IMR-90 (cell line): ENCODE measurements at regions not wholly inside any gene's neighbourhood (a gene's known extent, or its start where the extent isn't known, plus 50 kb on each side); places are given as distances from the start of the nearest gene placed in this dataset.

ENCODE experiments used
- ATAC-seq: fragments of 200-7000 bp; cut with Tn5 transposase; 2 replicates; pipeline ENCODE4 v1.9.1; 2020; ENCODE audit warnings: low read depth, mild to moderate bottlenecking, moderate library complexity
- BruUV-seq: library from RNA; stranded (reverse); fragments of 400-500 nt; replicated peaks from 2 replicates; lab custom pipeline; 2021; lab: Mats Ljungman, UMichigan
- CTCF ChIA-PET: fragments of 300-600 bp; formaldehyde crosslinking; extraction: SDS; loops from one replicate; lab custom pipeline; 2021; ENCODE audit warnings: antibody characterized with exemption; lab: Yijun Ruan, JAX
- POLR2A ChIA-PET: fragments of 300-600 bp; sonication (Branson Sonifier 250); formaldehyde crosslinking; loops from one replicate; lab custom pipeline; 2022; ENCODE audit warnings: antibody characterized with exemption; ENCODE audit not compliant: unreplicated experiment; lab: Charles Lee
- DNase-seq: peaks from one replicate; pipeline ENCODE4 v3.0.0; 2013
- H2AFZ ChIP-seq: replicated peaks from 2 replicates; pipeline ENCODE3; 2013; ENCODE audit warnings: low read length, mild to moderate bottlenecking; ENCODE audit not compliant: poor library complexity
- H2AK5ac ChIP-seq: 2 replicates; pipeline ENCODE4 v1.6.1; 2013; ENCODE audit warnings: low read depth, low read length, inconsistent platforms
- H2AK9ac ChIP-seq: replicated peaks from 2 replicates; pipeline ENCODE3; 2013; ENCODE audit warnings: mild to moderate bottlenecking, low read depth, low read length, moderate library complexity; ENCODE audit not compliant: poor library complexity
- H2BK120ac ChIP-seq: 2 replicates; pipeline ENCODE4 v1.6.1; 2013; ENCODE audit warnings: low read depth, low read length, inconsistent platforms
- H2BK15ac ChIP-seq: 3 replicates; pipeline ENCODE4 v1.6.1; 2013; ENCODE audit warnings: low read depth, low read length, inconsistent platforms
- H2BK20ac ChIP-seq: 2 replicates; pipeline ENCODE4 v1.6.1; 2013; ENCODE audit warnings: low read depth, mild to moderate bottlenecking, inconsistent platforms, low read length, moderate library complexity
- H2BK5ac ChIP-seq: 2 replicates; pipeline ENCODE4 v1.6.1; 2013; ENCODE audit warnings: mild to moderate bottlenecking, low read depth, low read length, inconsistent platforms; ENCODE audit not compliant: poor library complexity, severe bottlenecking
- H3K14ac ChIP-seq: replicated peaks from 2 replicates; pipeline ENCODE4 v1.6.1; 2013; ENCODE audit warnings: low read depth, low read length, inconsistent platforms
- H3K18ac ChIP-seq: 2 replicates; pipeline ENCODE4 v1.6.1; 2013; ENCODE audit warnings: low read depth, low read length, control low read depth
- H3K23ac ChIP-seq: 2 replicates; pipeline ENCODE4 v1.6.1; 2013; ENCODE audit warnings: low read depth, low read length, inconsistent platforms
- H3K27ac ChIP-seq: 2 replicates; pipeline ENCODE4 v1.5.1; 2013; ENCODE audit warnings: mild to moderate bottlenecking, control low read depth, low read length; ENCODE audit not compliant: insufficient read depth
- H3K27me3 ChIP-seq: 2 replicates; pipeline ENCODE4 v1.6.1; 2013; ENCODE audit warnings: low read length; ENCODE audit not compliant: control insufficient read depth, insufficient read depth
- H3K36me3 ChIP-seq: 2 replicates; pipeline ENCODE4 v1.6.1; 2013; ENCODE audit warnings: low read length, mixed read lengths; ENCODE audit not compliant: control insufficient read depth, insufficient read depth
- H3K4ac ChIP-seq: 2 replicates; pipeline ENCODE4 v1.6.1; 2013; ENCODE audit warnings: low read depth, low read length, inconsistent platforms
- H3K4me1 ChIP-seq: 2 replicates; pipeline ENCODE4 v1.6.1; 2013; ENCODE audit warnings: low read length, mixed read lengths; ENCODE audit not compliant: control insufficient read depth, insufficient read depth
- H3K4me2 ChIP-seq: 2 replicates; pipeline ENCODE4 v1.6.1; 2013; ENCODE audit warnings: low read depth, mild to moderate bottlenecking, control low read depth, low read length, moderate library complexity
- H3K4me3 ChIP-seq: 2 replicates; pipeline ENCODE4 v1.5.1; 2013; ENCODE audit warnings: low read depth, mild to moderate bottlenecking, control low read depth, low read length, moderate library complexity; ENCODE audit not compliant: insufficient read depth
- H3K56ac ChIP-seq: 2 replicates; pipeline ENCODE4 v1.6.1; 2013; ENCODE audit warnings: low read length, inconsistent platforms; ENCODE audit not compliant: insufficient read depth; ENCODE audit errors: extremely low read depth
- H3K79me1 ChIP-seq, 2 experiments: 2 replicates each; pipeline ENCODE4 v1.6.1; 2013; ENCODE audit warnings: low read length in 2 of 2, inconsistent platforms in 1 of 2, low read depth in 1 of 2
- H3K9ac ChIP-seq: 2 replicates; pipeline ENCODE4 v1.6.1; 2013; ENCODE audit warnings: low read depth, low read length, control low read depth
- H3K9me1 ChIP-seq: 2 replicates; pipeline ENCODE4 v1.6.1; 2013; ENCODE audit warnings: low read length, inconsistent platforms; ENCODE audit not compliant: insufficient read depth
- H3K9me3 ChIP-seq: 2 replicates; pipeline ENCODE4 v1.6.1; 2013; ENCODE audit warnings: low read length; ENCODE audit not compliant: control insufficient read depth, insufficient read depth
- H4K20me1 ChIP-seq: 2 replicates; pipeline ENCODE4 v1.6.1; 2013; ENCODE audit warnings: low read length, inconsistent platforms; ENCODE audit not compliant: insufficient read depth
- H4K5ac ChIP-seq: 2 replicates; pipeline ENCODE4 v1.6.1; 2013; ENCODE audit warnings: mild to moderate bottlenecking, low read depth, low read length, control low read depth
- H4K8ac ChIP-seq, 2 experiments: 2 replicates each; pipeline ENCODE4 v1.6.1; 2013; ENCODE audit warnings: low read depth in 2 of 2, low read length in 2 of 2, control low read depth in 1 of 2, inconsistent platforms in 1 of 2
- H4K91ac ChIP-seq: 2 replicates; pipeline ENCODE4 v1.6.1; 2013; ENCODE audit warnings: low read depth, low read length, inconsistent platforms; ENCODE audit not compliant: insufficient read depth
- BHLHE40 ChIP-seq: fragments of 150-350 bp; IDR thresholded peaks from 2 replicates; pipeline ENCODE4 v1.6.1; 2016; ENCODE audit warnings: mild to moderate bottlenecking, low read depth, low read length
- CEBPB ChIP-seq: IDR thresholded peaks from 2 replicates; pipeline ENCODE4 v1.6.1; 2012; ENCODE audit warnings: low read depth, low read length, improper control_type of control experiment
- CHD1 ChIP-seq: IDR thresholded peaks from 2 replicates; pipeline ENCODE4 v1.6.1; 2012; ENCODE audit warnings: low read depth, low read length, improper control_type of control experiment
- FOS ChIP-seq: fragments of 150-350 bp; IDR thresholded peaks from 2 replicates; pipeline ENCODE4 v1.6.1; 2016; ENCODE audit warnings: low read depth, low read length
- MAFK ChIP-seq: IDR thresholded peaks from 2 replicates; pipeline ENCODE4 v1.6.1; 2012; ENCODE audit warnings: low read depth, low read length, improper control_type of control experiment
- MAZ ChIP-seq: IDR thresholded peaks from 2 replicates; pipeline ENCODE4 v1.6.1; 2012; ENCODE audit warnings: low read depth, mild to moderate bottlenecking, low read length, improper control_type of control experiment, moderate library complexity, borderline replicate concordance
- MXI1 ChIP-seq: IDR thresholded peaks from 2 replicates; pipeline ENCODE4 v1.6.1; 2012; ENCODE audit warnings: low read depth, mild to moderate bottlenecking, low read length, moderate library complexity, borderline replicate concordance
- NFE2L2 ChIP-seq: fragments of 150-350 bp; IDR thresholded peaks from 2 replicates; pipeline ENCODE4 v1.6.1; 2016; ENCODE audit warnings: low read depth, mild to moderate bottlenecking, low read length
- POLR2A ChIP-seq: IDR thresholded peaks from 2 replicates; pipeline ENCODE4 v1.6.1; 2012; ENCODE audit warnings: mild to moderate bottlenecking, low read depth, low read length
- RAD21 ChIP-seq: IDR thresholded peaks from 2 replicates; pipeline ENCODE4 v1.6.1; 2012; ENCODE audit warnings: low read length, improper control_type of control experiment
- RCOR1 ChIP-seq: IDR thresholded peaks from 2 replicates; pipeline ENCODE4 v1.6.1; 2012; ENCODE audit warnings: mild to moderate bottlenecking, low read length, improper control_type of control experiment; ENCODE audit not compliant: insufficient replicate concordance
- RFX5 ChIP-seq: IDR thresholded peaks from 2 replicates; pipeline ENCODE4 v1.8.0; 2012; ENCODE audit warnings: low read depth, mild to moderate bottlenecking, low read length, moderate library complexity
- SMC3 ChIP-seq: fragments of 150-350 bp; IDR thresholded peaks from 2 replicates; pipeline ENCODE4 v1.6.1; 2016; ENCODE audit warnings: low read depth, mild to moderate bottlenecking, antibody characterized with exemption, low read length, moderate library complexity
- WGBS, 2 experiments: methylation state at CpG; one replicate each; pipeline versions ENCODE4 v1.1.5 to v1.1.7; 2013; ENCODE audit warnings: missing lambda C conversion rate in 2 of 2; ENCODE audit not compliant: insufficient read length in 1 of 2; ENCODE audit errors: extremely low coverage in 2 of 2; 5-methylcytosine and 5-hydroxymethylcytosine counted together
- dilution Hi-C: fragments of 300-500 bp; cut with HindIII; formaldehyde crosslinking; loops from one replicate; pipeline ENCODE4 v1.14.3; 2018; ENCODE audit warnings: low sequenced_read_pairs; ENCODE audit not compliant: unreplicated experiment
- in situ Hi-C: fragments of 300-500 bp; cut with MboI; formaldehyde crosslinking; loops from 3 replicates; pipeline ENCODE4 v1.14.3; 2019; ENCODE audit warnings: low sequenced_read_pairs, inconsistent platforms, mixed read lengths
- intact Hi-C: fragments of 100-400 bp; cut with micrococcal nuclease; formaldehyde crosslinking; loops from 2 replicates; pipeline ENCODE4 v1.10.0; 2022
- TF ChIP-seq, protein P1 (sequence below): conservative IDR thresholded peaks from 2 replicates; pipeline ENCODE4 v1.5.1; 2012; ENCODE audit warnings: mild to moderate bottlenecking, low read depth, low read length, improper control_type of control experiment
- TF ChIP-seq, protein P2 (sequence below): fragments of 150-350 bp; IDR thresholded peaks from 2 replicates; pipeline ENCODE4 v1.6.1; 2016; ENCODE audit warnings: low read depth, mild to moderate bottlenecking, low read length, moderate library complexity, borderline replicate concordance
- TF ChIP-seq, protein P3 (sequence below): fragments of 150-350 bp; IDR thresholded peaks from 2 replicates; pipeline ENCODE4 v1.6.1; 2017; ENCODE audit warnings: mild to moderate bottlenecking, antibody characterized with exemption, low read length, low read depth

DNA sequence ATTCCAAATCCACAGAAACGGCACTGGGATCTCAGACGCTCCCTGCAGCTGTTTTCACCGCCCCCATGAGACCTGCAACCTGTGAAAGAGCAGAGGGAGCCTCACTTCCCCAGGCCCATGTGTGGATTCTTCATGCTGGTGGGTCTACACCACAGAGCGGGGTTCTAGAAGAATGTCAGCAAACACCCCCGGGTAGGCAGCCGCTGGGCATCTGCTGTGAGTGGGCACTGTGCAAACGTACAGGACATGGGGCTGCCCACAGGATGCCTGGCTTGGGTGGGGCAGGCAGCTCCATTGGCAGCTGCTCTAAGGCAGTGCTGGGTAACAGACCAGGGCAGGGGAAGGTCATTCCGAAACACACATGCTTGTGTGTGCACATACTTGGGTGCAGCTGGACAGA lies 174.9 kb downstream of the RBFOX3 start:
- Histone ChIP-seq H3K4ac (no peak overlapping the region), H2AFZ (no peak overlapping the region), H3K9ac (no peak overlapping the region), H3K14ac (no peak overlapping the region), H3K27me3 (peaks cover 2% of the 10 kb centered on the region; the same call in 1 of the 2 replicates), H2BK20ac (no peak overlapping the region), H3K9me3 (no peaks in the 10 kb centered on the region), H4K20me1 (no peaks in the 10 kb centered on the region), H4K5ac (no peak overlapping the region), H4K91ac (no peak overlapping the region), H4K8ac (no peak overlapping the region), H3K4me3 (no peak overlapping the region), H2BK5ac (no peak overlapping the region), H3K4me1 (no peaks in the 10 kb centered on the region), H2AK9ac (no peak overlapping the region), H2AK5ac (no peak overlapping the region), H2BK120ac (no peak overlapping the region), H3K23ac (no peak overlapping the region), H3K4me2 (no peak overlapping the region), H3K27ac (no peak overlapping the region), H3K79me1 (no peaks in the 10 kb centered on the region), H3K56ac (no peak overlapping the region), H2BK15ac (no peak overlapping the region), H3K9me1 (no peaks in the 10 kb centered on the region), H3K36me3 (no peaks in the 10 kb centered on the region), H3K18ac (no peak overlapping the region)
- ChIA-PET POLR2A (no interaction called here), CTCF (no interaction called here)
- no TSS peak for BruUV-seq
- DNase-seq (no peak), ATAC-seq (no peak)
- intact Hi-C loops: no loop called here
- 69% methylated on average over 5 of the region's 8 CpGs; no CpG with 5 or more reads in 1 of the 2 experiments for WGBS, 2 experiments
- dilution Hi-C loops: no loop called here
- in situ Hi-C loops: no loop called here
- TF ChIP-seq, protein P1, sequence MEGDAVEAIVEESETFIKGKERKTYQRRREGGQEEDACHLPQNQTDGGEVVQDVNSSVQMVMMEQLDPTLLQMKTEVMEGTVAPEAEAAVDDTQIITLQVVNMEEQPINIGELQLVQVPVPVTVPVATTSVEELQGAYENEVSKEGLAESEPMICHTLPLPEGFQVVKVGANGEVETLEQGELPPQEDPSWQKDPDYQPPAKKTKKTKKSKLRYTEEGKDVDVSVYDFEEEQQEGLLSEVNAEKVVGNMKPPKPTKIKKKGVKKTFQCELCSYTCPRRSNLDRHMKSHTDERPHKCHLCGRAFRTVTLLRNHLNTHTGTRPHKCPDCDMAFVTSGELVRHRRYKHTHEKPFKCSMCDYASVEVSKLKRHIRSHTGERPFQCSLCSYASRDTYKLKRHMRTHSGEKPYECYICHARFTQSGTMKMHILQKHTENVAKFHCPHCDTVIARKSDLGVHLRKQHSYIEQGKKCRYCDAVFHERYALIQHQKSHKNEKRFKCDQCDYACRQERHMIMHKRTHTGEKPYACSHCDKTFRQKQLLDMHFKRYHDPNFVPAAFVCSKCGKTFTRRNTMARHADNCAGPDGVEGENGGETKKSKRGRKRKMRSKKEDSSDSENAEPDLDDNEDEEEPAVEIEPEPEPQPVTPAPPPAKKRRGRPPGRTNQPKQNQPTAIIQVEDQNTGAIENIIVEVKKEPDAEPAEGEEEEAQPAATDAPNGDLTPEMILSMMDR: no peak
- TF ChIP-seq BHLHE40 (no peak), RCOR1 (no peak), MAFK (no peak), POLR2A (no peak), RAD21 (no peak), FOS (no peak), NFE2L2 (no peak), SMC3 (no peak), MXI1 (no peak), MAZ (no peak), CHD1 (no peak), CEBPB (no peak), RFX5 (no peak)
- TF ChIP-seq, protein P2, sequence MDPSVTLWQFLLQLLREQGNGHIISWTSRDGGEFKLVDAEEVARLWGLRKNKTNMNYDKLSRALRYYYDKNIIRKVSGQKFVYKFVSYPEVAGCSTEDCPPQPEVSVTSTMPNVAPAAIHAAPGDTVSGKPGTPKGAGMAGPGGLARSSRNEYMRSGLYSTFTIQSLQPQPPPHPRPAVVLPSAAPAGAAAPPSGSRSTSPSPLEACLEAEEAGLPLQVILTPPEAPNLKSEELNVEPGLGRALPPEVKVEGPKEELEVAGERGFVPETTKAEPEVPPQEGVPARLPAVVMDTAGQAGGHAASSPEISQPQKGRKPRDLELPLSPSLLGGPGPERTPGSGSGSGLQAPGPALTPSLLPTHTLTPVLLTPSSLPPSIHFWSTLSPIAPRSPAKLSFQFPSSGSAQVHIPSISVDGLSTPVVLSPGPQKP: no peak
- TF ChIP-seq, protein P3, sequence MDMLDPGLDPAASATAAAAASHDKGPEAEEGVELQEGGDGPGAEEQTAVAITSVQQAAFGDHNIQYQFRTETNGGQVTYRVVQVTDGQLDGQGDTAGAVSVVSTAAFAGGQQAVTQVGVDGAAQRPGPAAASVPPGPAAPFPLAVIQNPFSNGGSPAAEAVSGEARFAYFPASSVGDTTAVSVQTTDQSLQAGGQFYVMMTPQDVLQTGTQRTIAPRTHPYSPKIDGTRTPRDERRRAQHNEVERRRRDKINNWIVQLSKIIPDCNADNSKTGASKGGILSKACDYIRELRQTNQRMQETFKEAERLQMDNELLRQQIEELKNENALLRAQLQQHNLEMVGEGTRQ: no peak
